GM04503 (cell line): ENCODE measurements at regions not wholly inside any gene's neighbourhood (a gene's known extent, or its start where the extent isn't known, plus 50 kb on each side); places are given as distances from the start of the nearest gene placed in this dataset.
"Not testable (repeated sequence)": the region's sequence is repeated elsewhere in the genome, so short reads cannot be mapped to it uniquely, and the experiment has no call there.

Source experiments
- DNase-seq: peaks from one replicate; pipeline ENCODE4 v3.0.0-alpha.2; 2012; ENCODE audit warnings: low read depth

DNA sequence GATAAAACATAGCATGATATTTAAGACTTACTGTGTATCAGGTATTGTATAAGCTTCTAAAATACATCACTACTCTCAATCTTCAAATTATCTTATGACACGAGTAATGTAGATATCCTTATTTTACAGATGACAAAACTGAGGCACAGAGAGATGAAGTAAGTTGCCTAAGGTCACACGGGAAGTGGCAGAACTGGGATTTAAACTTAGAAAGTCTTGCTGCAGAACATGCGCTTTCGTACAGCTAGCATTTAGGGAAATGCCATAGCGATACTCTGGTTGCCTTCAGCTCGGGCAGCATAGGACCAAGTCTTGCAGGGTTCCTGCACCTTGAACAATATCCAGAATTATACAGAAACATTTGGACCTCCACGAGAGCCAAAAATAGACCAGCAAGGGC, 162.4 kb downstream of the BRMS1L start:
- DNase-seq: no peak

DNA sequence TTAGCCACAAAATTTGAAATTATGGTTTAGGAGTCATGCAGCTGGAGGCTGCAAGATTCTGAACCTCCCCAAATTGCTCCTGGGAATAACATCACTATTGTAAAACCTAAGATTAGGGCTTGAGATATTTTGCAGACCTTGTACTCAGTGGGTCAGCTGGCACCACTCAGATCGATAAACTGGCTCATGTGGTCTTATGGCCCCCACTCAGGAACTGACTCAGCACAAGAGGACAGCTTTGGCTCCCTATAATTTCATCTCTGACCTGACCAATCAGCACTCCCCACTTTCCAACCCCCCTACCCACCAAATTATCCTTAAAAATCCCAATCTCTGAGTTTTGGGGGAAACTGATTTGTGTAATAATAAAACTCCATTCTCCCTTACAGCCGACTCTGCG, 161.6 kb downstream of the BRMS1L start:
- no peak for DNase-seq

- no peak for DNase-seq
Observed at GRCh38 chr14:35986219-35986573, 160.1 kb downstream of the BRMS1L start.

DNA sequence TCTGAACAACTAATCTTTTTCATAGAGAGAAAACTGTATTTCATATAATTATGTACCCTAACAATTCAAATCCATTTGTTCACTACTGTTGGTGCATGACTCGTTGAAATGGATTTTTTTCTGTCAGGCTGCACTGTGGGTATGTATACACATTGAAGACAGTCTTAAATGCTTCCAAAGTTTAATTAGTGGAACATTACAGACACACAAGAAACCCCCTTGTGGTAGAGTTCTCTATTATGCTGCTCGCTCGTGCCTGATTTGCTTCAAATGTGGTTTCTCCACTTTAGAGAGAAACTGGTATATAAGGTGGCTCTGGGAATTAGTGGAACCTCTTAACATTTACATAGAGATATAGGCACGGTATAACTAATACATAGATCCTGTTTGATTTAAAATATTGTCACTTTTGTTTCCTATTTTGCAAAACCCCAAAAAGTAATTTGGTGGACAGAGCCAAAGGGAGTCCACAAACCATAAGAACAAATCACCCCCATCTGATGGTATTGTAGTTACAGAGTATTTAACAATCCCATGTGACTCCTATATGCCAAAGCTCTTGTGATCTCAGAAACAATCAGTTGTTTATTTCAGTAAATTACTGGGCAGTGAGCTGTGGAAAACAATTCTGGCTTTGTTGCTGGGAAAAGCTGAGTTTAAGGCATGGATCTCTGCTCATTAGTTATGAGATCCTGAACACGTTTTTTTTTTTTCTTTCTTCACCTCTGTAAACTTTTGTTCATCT, 159.5 kb downstream of the BRMS1L start:
- DNase-seq: no peak

DNA sequence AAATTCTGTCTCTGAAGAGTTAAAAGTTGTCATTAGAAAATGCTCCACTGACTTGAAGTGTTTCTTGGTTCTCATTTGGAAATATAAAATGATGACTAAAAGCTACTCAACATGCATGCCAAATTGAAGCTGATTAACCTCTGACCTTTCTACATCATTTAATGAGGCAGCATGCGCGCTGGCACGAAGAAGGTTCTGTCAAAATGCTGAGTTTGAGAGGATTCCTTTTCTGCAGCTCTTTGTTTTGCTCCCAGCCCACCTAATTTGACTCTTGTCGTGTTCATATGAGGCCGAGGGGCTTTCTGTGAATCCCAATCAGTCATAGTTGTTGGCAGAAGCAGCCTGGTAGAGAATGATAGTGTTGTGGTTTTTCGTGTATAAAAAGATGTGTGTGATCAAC, 153.4 kb downstream of the BRMS1L start:
- no peak for DNase-seq

DNA sequence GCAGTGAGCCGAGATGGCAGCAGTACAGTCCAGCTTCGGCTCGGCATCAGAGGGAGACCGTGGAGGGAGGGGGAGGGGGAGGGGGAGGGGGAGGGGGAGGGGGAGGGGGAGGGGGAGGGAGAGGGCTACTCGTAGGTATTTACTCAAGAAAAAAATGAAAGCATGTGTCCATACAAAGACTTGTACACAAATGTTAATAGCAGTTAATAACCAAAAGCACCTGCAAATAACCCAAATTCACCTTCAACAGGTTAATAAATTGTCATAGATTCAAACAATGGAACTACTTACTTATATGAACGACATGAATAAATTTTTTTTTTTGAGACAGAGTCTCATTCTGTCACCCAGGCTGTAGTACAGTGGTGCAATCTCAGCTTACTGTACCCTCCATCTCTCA, 152.4 kb downstream of the BRMS1L start:
- DNase-seq: no peak

GRCh38 chr14:35975814-35976213, 149.7 kb downstream of the BRMS1L start:
- no peak for DNase-seq

DNA sequence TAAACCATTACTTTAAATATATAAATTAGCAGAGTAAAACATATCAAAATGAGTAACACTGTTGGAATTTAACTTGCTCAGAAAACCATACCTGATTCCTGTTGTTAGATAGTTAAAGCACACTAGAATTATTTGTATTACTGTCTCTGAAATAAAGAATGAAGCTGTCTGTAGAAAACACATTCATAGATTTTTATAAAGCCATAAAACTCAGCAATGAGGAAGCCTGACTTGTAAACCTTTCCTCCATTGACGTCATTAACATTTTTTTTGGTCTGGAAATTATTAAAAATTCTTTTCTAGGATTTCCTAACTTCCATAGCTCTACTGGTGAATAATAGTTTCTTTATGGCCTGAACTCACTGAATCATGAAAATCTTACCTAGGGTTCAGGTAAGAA, 147.6 kb downstream of the BRMS1L start:
- no peak for DNase-seq

DNA sequence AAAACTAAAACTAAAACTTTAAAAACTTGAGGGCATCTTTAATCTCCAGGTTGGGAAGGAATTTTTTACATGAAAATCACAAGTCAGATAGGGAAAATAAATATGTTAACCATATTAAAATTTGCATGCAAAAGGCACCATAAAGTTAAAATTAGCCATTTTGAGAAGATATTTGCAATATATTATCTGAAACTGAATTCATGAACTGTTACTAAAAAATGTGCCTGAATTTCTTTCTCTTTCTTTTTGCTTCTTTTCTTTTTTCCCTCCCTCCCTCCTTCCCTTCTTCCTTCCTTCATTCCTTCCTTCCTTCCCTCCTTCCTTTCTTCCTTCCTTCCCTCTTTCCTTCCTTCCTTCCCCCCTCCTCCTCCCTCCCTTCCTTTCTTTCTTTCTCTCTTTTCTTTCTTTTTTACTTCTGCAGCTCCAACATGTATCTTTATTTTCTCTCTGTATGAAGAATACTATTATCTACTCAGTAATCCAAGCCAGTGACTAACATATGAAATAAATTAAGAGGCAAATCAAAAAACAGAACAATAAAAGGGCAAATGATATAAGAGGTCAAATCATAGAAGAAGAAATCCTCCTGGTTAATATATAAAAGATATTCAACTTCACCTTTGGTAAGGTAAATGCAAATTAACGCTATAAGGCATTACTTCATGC, 146.0 kb downstream of the BRMS1L start:
- DNase-seq: no peak

- DNase-seq: no peak
Observed at GRCh38 chr14:35969310-35969709, 143.2 kb downstream of the BRMS1L start.

GRCh38 chr14:35965400-35965799, 139.3 kb downstream of the BRMS1L start:
- no peak for DNase-seq

DNA sequence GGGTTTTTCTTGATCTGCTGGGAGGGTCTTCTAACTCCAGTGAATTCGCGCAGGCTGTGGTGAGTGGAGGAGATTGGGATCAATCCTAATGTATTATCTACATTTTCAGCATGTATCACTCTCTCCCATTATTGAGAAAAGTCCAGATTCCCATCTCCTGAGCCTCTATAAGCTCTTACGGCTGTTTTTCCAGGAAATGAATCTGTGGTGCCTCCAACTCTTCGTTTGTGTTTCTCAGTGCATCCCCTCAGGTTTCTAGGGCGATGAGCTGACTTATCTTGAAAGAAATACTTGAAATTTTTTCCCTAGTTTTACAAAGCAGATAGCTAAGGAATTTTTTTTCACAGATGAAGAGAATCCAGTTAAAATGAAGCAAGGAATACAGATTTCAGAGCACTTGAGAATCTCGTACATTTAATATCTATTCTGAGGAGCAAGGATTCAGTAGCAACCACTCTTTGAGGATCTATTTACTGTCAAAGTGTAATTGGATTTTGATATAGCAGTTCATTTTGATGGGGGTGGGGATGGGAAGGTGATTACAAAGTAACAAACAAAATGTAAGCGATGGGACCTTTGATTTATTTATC, 138.7 kb downstream of the BRMS1L start:
- no peak for DNase-seq

DNA sequence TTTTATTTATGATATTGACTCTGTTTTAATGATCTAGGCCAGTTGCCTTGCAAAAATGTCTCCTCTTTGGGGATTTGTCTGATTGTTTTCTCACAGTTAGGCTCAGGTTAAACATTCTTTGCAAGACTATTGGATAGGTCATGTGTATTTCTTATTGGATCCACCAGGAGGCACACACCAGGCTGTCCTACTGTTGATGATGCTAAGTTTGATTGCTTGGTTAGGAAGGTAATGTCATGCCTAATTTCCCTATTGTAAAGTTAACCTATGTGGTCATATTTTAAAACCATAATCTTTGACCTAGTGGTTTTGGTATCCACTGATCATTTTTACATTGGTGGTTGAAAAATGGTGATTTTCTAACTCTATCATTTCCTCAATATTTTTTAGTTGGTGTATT, 137.1 kb downstream of the BRMS1L start:
- DNase-seq: no peak

DNA sequence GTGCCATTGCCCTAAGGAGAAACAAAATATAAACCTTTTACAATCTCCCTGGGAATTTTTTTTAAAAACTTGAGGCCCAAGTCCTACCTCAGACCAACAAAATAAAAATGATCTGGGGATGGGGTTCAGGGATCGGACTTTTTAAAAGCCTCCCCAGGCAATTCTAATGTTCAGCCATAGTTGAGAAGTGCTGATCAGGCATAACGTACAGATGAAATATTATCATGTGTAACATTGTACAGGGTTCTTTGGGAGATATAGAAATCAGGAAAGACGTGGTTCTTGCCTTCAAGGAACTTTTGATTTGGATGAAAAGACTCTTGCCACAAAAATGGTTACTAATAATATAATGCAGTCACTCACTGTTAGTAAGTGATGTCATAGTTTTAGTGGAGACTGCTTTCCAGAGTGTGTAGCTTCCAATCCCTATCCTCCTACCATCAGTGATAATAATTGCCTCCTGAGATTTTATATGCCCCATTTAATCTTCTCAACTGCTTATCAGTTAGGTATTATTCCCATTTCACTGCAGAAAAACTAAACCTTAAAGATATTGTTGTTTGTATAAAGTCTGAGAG, 135.6 kb downstream of the BRMS1L start:
- DNase-seq: no peak

- no peak for DNase-seq
Observed at GRCh38 chr14:35959835-35960234, 133.7 kb downstream of the BRMS1L start.

DNA sequence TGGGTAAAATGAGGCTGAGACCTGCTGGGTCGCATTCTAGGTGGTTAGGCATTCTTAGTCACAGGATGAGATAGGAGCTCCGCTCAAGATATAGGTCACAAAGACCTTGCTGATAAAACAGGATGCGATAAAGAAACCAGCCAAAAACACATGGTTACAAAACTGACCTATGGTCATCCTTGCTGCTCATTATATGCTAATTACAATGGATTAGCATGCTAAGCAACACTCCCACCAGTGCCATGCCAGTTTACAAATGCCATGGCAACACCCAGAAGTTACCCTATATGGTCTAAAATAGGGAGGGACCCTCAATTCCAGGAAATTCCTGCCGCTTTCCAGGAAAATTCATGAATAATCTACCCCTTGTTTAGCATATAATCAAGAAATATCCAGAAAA, 132.4 kb downstream of the BRMS1L start:
- DNase-seq: no peak

- no peak for DNase-seq
Observed at GRCh38 chr14:35956376-35957085, 130.4 kb downstream of the BRMS1L start.

- DNase-seq: no peak
Observed at GRCh38 chr14:35952584-35952983, 126.4 kb downstream of the BRMS1L start.

DNA sequence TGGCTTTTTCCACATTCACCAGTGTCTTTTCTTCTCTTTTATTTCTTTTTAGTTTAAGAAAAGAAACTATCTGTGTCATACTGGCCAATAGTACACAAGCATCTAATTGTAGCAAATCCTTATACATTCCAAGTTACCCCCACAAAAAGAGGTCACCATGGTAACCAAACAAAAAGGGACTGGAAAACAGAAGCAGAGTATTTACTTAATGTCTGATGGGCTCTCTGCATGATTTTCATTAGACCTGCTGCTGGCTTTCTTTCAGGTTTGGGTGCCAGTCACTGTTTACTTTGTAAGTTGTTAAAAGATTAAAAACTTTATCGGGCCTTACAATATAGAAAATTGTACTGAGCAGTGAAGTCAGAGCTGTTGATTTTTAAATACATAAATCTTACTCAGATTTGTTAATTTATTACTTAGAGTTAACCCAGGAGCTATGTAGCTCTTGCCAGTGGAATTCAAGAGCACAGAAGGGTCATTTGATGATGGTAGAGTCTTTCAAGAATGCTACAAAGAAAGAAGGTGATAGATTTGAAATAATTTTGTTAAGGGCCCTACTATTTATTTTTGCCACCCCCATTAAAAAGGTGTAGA, 123.9 kb downstream of the BRMS1L start:
- no peak for DNase-seq

DNA sequence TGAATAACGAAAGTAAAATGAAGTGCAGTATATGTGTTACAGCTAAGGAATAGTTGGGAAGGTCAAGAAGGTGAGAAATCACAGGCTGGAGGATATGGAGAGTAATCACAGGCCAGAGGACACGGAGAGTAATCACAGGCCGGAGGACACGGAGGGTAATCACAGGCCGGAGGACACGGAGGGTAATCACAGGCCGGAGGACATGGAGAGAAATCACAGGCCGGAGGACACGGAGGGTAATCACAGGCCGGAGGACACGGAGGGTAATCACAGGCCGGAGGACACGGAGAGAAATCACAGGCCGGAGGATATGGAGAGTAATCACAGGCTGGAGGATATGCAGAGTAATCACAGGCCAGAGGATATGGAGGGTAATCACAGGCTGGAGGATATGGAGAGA, 121.8 kb downstream of the BRMS1L start:
- not testable (repeated sequence) for DNase-seq

GRCh38 chr14:35944847-35945246, 118.7 kb downstream of the BRMS1L start:
- DNase-seq: no peak

DNA sequence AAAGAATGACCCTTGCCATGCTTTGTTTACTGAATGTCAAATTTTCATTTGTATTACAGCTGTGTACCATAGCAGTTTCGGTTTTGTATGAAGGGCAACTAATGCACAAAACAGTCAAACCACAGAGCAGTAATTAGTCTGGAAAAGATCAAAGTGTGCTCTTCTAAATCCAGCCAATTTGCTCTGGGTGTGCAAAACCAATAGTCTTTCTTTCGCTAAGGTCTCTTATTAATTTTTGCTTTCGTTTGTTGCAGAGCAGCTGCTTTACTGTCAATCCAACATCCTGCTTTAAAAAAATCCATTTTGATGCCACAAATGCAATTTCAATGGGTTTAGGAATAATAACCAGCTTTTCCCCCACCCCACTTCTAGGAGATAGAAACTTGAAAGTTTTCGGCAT, 114.2 kb downstream of the BRMS1L start:
- DNase-seq: no peak
